HG03571 (cell line): ENCODE measurements at regions not wholly inside any gene's neighbourhood (a gene's known extent, or its start where the extent isn't known, plus 50 kb on each side); places are given as distances from the start of the nearest gene placed in this dataset.
"Not testable (repeated sequence)": the region's sequence is repeated elsewhere in the genome, so short reads cannot be mapped to it uniquely, and the experiment has no call there.

Source experiments
- ATAC-seq: cut with Tn5 transposase; IDR thresholded peaks from one replicate; pipeline ENCODE4 v1.9.1; 2021; ENCODE audit not compliant: unreplicated experiment

DNA sequence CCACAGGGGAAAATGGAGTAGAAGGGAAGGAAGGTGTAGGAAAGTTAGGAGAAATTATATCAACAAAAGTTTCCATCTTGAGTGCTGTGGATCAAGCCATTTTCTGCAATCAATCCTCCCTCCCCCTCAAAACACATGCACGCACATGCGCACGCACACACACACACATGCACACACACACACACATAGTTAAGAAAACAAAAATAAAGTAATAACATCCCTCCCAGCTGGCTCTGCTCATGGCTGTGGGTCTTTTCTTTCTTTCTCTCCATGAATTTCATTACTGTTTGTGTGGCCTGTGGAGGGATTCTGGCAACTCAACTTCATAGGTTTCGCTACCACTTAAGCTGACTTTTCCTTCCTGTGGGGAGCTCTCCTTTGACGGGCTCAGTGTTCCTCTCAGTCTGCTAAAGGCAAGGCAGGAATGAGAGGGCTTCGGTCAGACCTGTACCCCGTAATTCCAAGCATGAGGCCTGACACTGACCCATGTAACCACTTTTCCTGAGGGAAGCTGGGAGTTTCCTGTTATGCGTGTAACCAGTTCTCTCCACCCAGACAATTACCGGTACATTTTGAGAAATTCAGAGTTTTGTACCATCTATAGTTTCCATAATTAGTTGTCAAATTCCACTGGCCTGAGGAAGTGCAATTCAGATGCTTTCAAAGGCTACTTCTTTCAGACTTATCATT lies 79.8 kb downstream of the ZNF92 start:
- ATAC-seq: no peak

DNA sequence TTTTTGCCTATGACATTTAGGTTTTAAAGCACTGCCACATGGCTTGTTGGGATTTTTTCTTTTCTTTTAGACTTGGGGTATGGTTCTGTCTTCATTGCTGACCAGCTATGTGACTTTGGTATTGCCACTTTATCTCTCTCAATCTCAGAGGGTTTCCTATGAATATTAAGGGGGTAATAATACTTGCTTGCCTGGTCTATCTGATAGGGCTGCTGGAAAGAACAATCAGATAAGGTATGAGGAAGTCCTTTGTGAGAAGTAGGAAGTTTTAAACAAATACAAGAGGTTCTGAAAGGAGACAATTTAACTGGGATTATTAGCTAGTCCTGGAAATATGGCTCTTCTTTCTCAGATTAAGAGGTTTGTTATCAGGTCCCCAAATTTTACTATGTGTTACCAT lies 80.8 kb downstream of the ZNF92 start:
- no peak for ATAC-seq

DNA sequence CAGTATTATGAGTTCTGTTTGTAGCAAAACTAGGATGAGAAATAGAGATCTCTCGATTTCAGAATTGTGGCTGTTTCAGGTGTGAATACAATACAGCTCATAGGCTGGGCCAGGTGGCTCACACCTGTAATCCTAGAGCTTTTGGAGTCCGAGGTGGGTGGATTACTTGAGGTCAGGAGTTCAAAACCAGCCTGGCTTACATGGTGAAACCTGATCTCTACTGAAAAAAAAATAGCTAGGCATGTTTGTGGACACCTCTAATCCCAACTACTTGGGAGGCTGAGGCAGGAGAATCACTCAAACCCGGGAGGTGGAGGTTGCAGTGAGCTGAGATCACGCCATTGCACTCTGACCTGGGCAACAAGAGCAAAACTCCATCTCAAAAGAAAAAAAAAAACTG lies 81.4 kb downstream of the ZNF92 start:
- not testable (repeated sequence) for ATAC-seq

DNA sequence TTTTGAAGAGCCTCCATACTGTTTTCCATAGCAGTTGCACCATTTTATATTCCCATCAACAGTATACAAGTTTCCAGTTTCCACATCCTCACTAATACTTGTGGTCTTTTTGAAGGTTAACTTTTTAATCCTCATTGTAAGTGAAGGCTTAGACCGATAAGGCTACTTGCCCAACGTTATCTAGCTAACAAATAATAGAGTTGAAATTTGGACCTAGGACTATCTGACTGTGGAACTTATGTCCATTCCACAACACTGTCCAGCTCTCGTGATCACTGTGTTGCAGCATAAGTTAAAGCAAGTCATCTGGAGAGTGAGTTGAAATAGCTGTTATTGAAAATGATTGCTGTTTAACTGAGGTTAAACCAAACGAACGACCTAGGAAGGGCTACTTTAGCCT lies 84.0 kb downstream of the ZNF92 start:
- no peak for ATAC-seq

DNA sequence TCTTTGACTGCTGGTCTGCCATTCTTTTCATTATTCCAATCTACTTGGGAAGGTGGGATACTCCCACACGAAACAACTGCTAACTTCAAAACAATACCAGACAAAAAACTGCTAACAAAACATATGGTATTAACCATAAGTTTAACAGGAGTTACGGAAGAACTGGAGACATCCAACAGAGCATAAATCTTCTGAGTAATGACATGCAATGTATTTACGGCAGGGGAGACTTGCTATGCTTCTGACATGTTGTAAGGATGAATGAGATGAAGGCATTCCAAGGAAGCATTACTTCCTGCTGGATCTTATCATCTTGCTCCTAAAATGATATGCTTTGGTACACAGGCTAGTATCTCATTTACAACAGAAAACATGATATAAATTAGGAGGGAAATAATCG lies 85.8 kb downstream of the ZNF92 start:
- no peak for ATAC-seq

DNA sequence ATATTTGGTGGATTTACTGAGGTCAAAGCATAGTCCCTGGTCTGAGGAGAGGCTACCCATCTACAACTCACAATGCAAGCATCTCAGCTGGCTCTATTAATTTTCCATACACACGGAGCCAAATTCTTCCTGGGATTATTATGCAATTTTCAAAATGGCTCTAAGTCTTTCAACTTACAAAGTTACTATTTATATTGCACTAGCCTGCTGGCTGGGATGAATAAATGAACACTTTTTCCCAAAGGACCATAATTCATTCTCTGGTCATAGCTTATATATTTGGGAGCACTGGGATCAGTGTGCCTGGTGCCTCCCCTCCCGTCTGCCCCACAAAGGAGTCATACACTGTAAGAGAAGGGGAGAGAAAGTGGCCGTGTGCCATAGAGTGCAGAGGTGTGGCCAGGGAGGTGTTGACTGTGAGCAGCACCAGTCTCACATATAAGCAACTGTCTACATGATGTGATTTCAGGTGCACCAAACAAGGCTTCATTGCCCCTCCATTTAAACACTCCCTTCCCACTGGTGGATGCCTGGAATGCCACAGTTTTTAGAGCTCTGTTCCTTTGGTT lies 88.6 kb downstream of the ZNF92 start:
- no peak for ATAC-seq

DNA sequence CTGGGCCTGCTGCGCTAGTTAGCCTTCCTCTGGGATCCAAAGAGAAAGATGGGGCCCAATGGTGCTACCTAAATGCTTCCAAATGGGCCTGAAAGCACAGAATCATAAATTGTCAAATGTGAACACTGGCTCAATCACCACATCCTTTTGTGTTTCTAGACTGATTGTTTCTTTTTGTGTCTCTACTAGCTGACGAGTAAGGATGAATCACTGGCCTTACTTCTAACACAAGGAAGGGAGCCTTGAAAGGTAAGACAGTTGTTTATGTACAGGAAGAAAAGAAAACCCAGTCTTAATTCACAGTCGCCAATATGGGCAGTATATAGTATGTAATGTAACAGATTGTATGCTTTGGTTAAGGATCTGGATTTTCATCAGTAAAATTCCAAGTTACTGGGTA lies 89.5 kb downstream of the ZNF92 start:
- ATAC-seq: no peak

DNA sequence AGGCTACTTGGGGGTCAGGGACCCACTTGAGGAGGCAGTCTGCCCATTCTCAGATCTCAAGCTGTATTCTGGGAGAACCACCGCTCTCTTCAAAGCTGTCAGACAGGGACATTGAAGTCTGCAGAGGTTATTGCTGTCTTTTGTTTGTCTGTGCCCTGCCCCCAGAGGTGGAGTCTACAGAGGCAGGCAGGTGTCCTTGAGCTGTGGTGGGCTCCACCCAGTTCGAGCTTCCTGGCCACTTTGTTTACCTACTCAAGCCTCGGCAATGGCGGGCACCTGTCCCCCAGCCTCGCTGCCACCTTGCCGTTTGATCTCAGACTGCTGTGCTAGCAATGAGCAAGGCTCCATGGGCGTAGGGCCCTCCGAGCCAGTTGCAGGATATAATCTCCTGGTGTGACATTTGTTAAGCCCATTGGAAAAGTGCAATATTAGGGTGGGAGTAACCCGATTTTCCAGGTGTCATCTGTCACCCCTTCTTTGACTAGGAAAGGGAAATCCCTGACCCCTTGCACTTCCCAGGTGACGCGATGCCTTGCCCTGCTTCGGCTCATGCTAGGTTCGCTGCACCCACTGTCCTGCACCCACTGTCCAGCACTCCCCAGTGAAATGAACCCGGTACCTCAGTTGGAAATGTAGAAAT lies 96.4 kb downstream of the ZNF92 start:
- ATAC-seq: not testable (repeated sequence)

DNA sequence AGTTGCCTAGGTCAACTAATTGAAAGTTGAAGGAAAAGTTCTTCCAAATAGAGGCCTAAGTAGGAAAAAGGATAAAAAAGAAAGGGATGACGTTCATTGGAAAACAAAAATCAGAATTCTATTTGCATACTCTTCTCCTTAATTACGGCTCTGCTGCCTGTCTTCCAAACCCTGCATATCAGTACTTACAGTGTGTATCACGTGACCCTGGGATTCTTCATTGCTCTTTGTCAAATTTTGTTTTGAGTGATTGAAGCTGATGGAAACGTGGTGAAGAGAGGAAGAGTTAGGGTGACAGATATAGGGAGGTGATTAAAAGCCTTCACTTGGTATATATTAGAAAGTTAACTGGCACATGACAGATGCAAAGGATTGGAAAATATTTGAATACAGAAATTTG lies 97.9 kb downstream of the ZNF92 start:
- no peak for ATAC-seq

DNA sequence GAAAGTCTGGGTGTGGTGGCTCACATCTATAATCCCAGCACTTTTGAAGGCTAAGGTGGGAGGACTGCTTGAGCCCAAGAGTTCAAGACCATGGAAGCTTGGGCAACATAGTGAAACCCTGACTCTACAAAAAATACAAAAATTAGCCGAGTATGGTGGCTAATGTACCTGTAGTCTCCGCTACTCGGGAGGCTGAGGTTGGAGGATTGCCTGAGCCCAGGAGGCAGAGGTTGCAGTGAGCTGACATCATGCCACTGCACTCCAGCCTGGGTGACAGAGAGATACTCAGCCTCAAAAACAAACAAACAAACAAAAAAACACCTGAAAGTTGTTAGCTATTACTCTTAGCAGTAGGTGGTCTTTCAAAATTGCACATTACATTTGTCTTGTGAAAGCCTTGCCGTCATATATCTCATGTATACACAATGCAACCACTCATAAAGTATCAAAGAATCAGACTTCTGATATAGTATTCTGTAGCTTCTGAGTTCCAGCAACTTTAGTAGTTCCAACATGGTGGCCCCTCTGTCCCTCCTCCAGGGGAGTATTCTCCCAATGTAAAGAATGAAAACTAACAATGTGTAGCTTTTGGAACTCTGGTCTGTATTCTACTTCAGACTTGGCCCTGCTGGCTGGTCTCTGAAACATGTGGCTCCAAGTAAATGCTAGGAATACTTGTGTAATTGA lies 101.5 kb downstream of the ZNF92 start:
- ATAC-seq: peak; percentile 12

DNA sequence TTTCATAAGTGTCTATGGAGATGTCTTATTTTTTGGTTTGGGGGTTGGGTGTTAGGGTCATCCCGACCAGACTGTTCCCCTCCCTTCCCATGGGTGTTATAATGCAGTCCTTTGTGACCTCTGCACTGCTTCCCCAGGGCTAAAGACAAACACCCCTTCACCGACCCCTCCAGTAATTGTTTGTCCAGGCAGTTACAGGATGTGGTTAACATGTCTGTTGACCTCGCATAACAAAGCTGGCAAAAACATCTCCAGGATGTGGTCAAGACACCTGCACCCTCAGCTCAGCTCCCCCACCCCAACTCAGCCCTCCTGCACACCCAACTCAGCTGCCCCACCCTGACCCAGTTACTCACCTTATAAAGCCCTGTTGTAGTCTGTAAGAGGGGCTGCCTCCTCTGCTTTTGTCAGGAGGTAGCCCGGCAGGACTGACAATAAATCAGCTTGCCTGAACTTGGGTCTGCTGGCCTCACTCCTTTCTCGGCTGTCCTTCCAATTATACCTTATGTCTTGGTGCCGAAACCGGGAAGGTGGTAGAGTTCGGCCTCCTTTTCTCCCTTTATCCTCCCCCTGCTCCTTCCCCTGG lies 102.2 kb downstream of the ZNF92 start:
- ATAC-seq: peak; percentile 93

DNA sequence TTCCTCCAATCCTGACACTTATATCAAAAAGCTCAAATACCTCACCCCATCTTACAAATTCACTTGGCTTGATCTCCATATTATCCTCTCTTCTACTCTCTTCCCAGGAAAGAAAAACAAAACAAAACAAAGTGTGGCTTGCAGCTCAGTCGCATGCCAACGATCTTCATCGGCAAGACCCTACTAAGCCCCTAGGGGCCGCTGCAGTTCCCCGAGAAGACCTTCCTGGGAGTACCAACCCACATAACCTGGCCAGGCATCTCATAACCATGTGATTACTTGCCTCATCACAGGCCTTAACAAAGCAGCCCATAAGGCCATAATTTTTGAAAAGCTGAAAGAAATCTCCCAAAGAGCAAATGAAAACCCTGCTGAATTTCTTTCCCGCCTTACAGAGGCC lies 103.7 kb downstream of the ZNF92 start:
- ATAC-seq: no peak

DNA sequence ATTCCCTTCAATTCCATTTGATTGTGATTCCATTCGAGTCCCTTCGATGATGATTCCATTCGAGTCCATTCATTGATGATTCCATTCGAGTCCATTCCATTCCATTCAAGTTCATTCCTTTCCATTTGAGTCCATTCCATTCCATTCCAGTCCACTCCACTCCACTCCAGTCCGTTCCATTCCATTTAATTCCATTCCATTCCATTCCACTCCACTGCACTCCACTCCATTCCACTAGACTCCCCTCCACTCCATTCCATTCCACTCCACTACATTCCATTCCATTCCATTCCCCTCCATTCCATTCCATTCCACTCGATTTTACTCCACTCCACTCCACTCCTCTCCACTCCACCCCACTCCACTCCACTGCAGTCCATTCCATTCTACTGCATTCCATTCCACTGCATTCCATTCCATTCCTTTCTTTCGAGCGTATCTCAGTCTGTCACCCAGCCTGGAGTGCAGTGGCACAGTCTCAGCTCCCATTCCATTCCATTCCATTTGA lies 115.7 kb downstream of the ZNF92 start:
- no peak for ATAC-seq

DNA sequence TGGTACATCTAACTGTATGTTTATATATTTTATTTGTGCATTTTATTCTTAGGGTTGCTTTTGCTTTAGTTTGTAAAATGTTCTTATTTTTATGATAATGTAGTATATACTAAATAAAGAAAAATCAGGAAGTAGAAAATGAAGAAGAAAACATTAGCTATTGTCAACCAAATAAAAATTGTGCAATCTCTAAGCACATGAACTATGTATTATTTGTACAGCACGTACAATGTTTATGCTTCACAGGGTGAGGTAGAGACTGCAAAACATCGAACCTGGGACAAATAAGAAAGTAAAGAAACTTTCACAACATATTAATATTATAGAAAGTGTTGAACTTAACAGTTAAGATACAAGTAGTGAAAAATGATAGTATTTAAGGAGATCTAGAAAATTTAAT lies 123.0 kb downstream of the ZNF92 start:
- ATAC-seq: not testable (repeated sequence)

DNA sequence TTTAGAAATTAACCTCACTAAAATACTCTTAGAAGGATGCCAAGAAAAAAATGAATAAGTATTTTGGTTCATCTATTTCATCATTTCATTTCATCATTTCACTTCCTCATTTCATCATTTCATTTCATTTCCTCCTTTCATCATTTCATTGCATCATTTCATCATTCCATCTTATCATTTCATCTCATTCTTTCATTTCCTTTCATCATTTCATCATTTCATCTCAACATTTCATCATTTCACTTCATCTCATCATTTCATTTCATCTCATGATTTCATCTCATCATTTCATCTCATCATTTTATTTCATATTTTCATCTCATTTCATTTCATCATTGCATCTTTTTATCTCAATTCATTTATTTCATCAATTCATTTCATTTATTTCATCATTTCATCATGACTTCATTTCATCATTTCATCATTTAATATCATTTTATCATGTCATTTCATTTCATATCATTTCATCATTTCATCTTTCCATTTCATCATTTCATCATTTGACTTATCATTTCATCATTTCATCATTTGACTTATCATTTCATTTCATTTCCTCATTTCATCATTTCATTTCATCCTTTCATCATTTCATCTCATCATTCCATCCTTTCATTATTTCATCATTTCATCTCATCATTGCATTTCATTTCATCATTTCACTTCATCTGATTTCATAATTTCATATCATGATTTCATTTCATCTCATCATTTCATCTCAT lies 129.9 kb downstream of the ZNF92 start:
- no peak for ATAC-seq

DNA sequence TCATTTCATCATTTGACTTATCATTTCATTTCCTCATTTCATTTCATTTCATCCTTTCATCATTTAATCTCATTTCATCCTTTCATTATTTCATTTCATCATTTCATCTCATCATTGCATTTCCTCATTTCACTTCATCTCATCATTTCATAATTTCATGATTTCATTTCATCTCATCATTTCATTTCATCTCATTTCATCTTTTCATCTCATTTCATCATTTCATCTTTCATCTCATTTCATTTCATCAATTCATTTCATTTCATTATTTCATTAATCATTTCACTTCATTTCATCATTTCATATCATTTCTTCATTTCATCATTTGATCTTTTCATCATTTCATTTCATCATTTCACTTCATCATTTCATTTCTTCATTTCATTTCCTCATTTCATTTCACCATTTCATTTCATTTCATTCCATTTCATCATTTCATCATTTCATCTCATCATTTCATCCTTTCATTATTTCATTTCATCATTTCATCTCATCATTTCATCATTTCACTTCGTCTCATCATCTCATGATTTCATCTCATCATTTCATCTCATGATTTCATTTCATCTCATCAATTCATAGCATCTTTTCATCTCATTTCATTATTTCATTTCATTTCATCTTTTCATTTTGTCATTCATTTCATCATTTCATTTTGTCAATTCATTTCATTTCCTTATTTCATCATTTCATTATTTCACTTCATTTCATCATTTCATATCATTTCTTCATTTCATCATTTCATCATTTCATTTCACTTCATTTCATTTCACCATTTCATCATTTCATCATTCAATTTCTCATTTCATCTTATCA lies 131.1 kb downstream of the ZNF92 start:
- not testable (repeated sequence) for ATAC-seq

DNA sequence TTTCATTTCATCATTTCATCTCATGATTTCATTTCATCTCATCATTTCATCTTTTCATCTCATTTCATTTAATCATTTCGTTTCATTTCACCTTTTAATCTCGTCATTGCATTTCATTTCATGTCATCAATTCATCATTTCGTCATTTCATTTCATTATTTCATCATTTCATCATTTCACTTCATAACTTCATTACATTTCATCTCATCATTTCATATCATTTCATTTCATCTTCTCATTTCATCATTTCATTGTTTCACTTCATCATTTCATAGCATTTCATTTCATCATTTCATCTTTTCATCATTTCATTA lies 131.6 kb downstream of the ZNF92 start:
- not testable (repeated sequence) for ATAC-seq

DNA sequence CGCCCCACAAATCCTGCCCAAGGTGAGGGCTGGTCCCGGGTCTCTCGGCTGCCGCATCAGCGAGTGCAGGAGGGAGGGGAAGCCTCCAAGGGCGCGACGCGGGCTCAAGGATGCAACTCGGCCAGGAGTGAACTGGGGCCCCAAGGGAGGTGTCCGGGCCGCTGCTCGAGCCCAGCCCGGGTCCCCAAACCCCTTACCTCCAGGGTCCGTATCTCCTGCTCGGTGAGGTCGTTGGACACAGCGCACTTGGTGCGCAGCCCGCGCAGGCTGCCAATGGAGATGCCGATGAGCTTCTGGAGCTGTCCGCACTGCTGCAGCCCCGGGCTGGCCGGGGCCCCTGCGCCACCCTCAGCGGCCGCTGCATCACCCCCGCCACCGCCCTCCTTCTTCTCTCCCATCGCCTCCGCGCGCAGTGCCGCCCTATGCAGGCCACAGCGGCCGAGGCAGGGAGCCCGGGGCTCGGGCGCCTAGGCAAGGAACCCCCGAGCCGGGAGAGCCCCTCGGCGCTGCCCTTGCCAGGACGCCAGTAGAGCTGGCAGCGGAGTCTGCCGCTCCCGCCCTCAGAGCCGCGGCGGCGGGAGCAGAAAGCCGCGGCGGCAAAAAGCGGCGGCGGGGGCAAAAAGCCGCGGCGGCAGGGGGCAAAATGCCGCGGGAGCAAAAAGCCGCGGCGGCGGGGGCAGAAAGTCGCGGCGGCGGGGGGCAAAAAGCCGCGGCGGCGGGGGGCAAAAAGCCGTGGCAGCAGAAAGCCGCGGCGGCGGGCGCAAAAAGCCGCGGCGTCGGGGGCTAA lies 135.1 kb downstream of the ZNF92 start:
- ATAC-seq: not testable (repeated sequence)
